Naive thymus-derived CD4-positive, alpha-beta T cell (primary cell): ENCODE measurements at regions not wholly inside any gene's neighbourhood (a gene's known extent, or its start where the extent isn't known, plus 50 kb on each side); places are given as distances from the start of the nearest gene placed in this dataset.
"Not testable (repeated sequence)": the region's sequence is repeated elsewhere in the genome, so short reads cannot be mapped to it uniquely, and the experiment has no call there.

Experiments used
- ATAC-seq: fragments of 150-1000 bp; cut with Tn5 transposase; 2 replicates; pipeline ENCODE4 v1.10.0; 2021; ENCODE audit warnings: mild to moderate bottlenecking, moderate library complexity
- CTCF ChIA-PET: fragments of 350-600 bp; sonication (Branson Sonifier 250); formaldehyde crosslinking; loops from one replicate; lab custom pipeline; 2021; ENCODE audit warnings: antibody characterized with exemption; lab: Charles Lee
- POLR2A ChIA-PET: fragments of 350-600 bp; sonication (Branson Sonifier 250); formaldehyde crosslinking; loops from one replicate; lab custom pipeline; 2021; ENCODE audit warnings: antibody characterized with exemption, inconsistent platforms; lab: Charles Lee
- DNase-seq, 9 donors: peaks; one replicate each; pipeline versions ENCODE4 v3.0.0 to v3.0.0-alpha.2; 2020 to 2022; ENCODE audit warnings: mixed read lengths in 1 of 9
- H3K27ac ChIP-seq: one replicate; pipeline ENCODE4 v1.7.0; 2013; ENCODE audit warnings: mild to moderate bottlenecking, low read depth, low read length, moderate library complexity
- H3K27me3 ChIP-seq, 2 donors: one replicate each; pipeline ENCODE4 v1.7.0; 2013; ENCODE audit warnings: low read length in 2 of 2, mild to moderate bottlenecking in 2 of 2, moderate library complexity in 2 of 2; ENCODE audit not compliant: control insufficient read depth in 2 of 2, insufficient read depth in 2 of 2
- H3K36me3 ChIP-seq, 3 experiments: 1 replicate in 2 of 3; 2 replicates in 1 of 3; pipeline ENCODE4 v1.7.0; 2013; ENCODE audit warnings: low read length in 3 of 3, mild to moderate bottlenecking in 3 of 3, moderate library complexity in 1 of 3; ENCODE audit not compliant: insufficient read depth in 3 of 3, control insufficient read depth in 2 of 3
- H3K4me1 ChIP-seq, 2 donors: one replicate each; pipeline ENCODE4 v1.7.0; 2013; ENCODE audit warnings: low read length in 2 of 2, mild to moderate bottlenecking in 2 of 2, moderate library complexity in 1 of 2; ENCODE audit not compliant: control insufficient read depth in 2 of 2, insufficient read depth in 2 of 2
- H3K4me3 ChIP-seq: 2 replicates; pipeline ENCODE4 v1.7.0; 2013; ENCODE audit warnings: mild to moderate bottlenecking, low read length
- H3K9me3 ChIP-seq, 3 experiments: 1 replicate in 2 of 3; 2 replicates in 1 of 3; pipeline ENCODE4 v1.7.0; 2013; ENCODE audit warnings: low read length in 3 of 3; ENCODE audit not compliant: control insufficient read depth in 2 of 3
- H3K27ac Mint-ChIP-seq, 9 donors: one replicate each; pipeline ENCODE4 v1.8.0; 2020 to 2022; ENCODE audit warnings: mixed read lengths in 9 of 9, mild to moderate bottlenecking in 8 of 9, moderate library complexity in 5 of 9, inconsistent platforms in 2 of 9
- H3K27me3 Mint-ChIP-seq, 5 donors: one replicate each; pipeline ENCODE4 v1.8.0; 2021 to 2022; ENCODE audit warnings: mixed read lengths in 5 of 5, mild to moderate bottlenecking in 1 of 5
- H3K36me3 Mint-ChIP-seq, 5 donors: one replicate each; pipeline ENCODE4 v1.8.0; 2020 to 2022; ENCODE audit warnings: mixed read lengths in 5 of 5, mild to moderate bottlenecking in 3 of 5, inconsistent platforms in 1 of 5
- H3K4me1 Mint-ChIP-seq, 7 donors: one replicate each; pipeline ENCODE4 v1.8.0; 2020 to 2022; ENCODE audit warnings: mixed read lengths in 7 of 7, mild to moderate bottlenecking in 3 of 7, inconsistent platforms in 1 of 7
- H3K4me3 Mint-ChIP-seq, 10 donors: one replicate each; pipeline ENCODE4 v1.8.0; 2020 to 2022; ENCODE audit warnings: mild to moderate bottlenecking in 10 of 10, mixed read lengths in 10 of 10, moderate library complexity in 6 of 10, inconsistent platforms in 2 of 10
- H3K9me3 Mint-ChIP-seq, 11 donors: one replicate each; pipeline ENCODE4 v1.8.0; 2020 to 2022; ENCODE audit warnings: mixed read lengths in 11 of 11, mild to moderate bottlenecking in 4 of 11, inconsistent platforms in 1 of 11, moderate library complexity in 1 of 11
- intact Hi-C, 2 donors: fragments of 100-400 bp; cut with micrococcal nuclease; formaldehyde crosslinking; loops; one replicate each; pipeline ENCODE4 v1.15.1; 2023

DNA sequence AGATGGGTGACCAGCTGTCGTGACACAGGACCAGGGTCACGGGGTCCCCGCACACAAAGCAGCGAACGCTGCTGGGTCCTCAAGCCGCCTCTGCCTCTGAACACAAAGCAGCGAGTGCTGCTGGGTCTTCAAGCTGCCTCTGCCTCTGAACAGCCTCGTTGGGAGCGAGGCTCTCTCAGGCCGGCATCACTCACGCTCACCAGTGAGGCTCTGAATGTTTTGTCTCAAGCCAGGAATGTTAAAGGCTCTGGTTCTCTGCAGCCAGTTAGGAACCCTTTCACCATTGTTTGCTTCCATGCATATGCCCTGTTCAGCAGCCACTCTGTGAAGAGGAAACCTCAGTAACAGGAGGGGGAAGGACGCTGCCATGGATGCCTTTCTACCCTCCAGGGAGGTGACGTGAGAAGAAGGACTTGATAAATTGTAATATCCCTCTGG, 82.7 kb upstream of the TAF11L2 start:
- H3K9me3 ChIP-seq: no peaks in the 10 kb centered on the region
- H3K27ac ChIP-seq: no peak overlapping the region
- Mint-ChIP-seq H3K27ac (no peak overlapping the region), H3K36me3 (no peaks in the 10 kb centered on the region), H3K27me3 (no peaks in the 10 kb centered on the region), H3K9me3 (peaks cover 0 to 21% (median 4%) of the 10 kb centered on the region in 11 donors), H3K4me3 (no peak overlapping the region), H3K4me1 (peaks cover 0 to 2% (median 0%) of the 10 kb centered on the region in 7 donors)
- POLR2A ChIA-PET: no interaction called here
- ATAC-seq (no peak), DNase-seq (no peak)
- H3K36me3 ChIP-seq: no peaks in the 10 kb centered on the region
- CTCF ChIA-PET: no interaction called here
- intact Hi-C loops: no loop called here
- no peaks in the 10 kb centered on the region for H3K4me1 ChIP-seq
- H3K27me3 ChIP-seq: no peaks in the 10 kb centered on the region
- H3K4me3 ChIP-seq: no peak overlapping the region

- H3K4me3 ChIP-seq, H3K9me3 ChIP-seq, H3K27ac Mint-ChIP-seq, H3K36me3 ChIP-seq, POLR2A ChIA-PET, ATAC-seq, H3K27ac ChIP-seq, CTCF ChIA-PET, H3K27me3 ChIP-seq, H3K4me3 Mint-ChIP-seq, DNase-seq, H3K4me1 ChIP-seq, H3K4me1 Mint-ChIP-seq, H3K27me3 Mint-ChIP-seq, intact Hi-C loops, H3K36me3 Mint-ChIP-seq: not testable (repeated sequence)
- H3K9me3 Mint-ChIP-seq: peaks cover 0 to 21% (median 4%) of the 10 kb centered on the region in 11 donors
These were observed 81.7 kb upstream of the TAF11L2 start for GRCh38 chr5:17416374-17416773.

GRCh38 chr5:17424674-17425073, 73.4 kb upstream of the TAF11L2 start:
- ChIA-PET CTCF (no interaction called here), POLR2A (no interaction called here)
- H3K9me3 Mint-ChIP-seq: peaks cover 0 to 18% (median 4%) of the 10 kb centered on the region in 11 donors
- no peak for ATAC-seq
- Histone ChIP-seq H3K9me3 (no peaks in the 10 kb centered on the region), H3K4me3 (no peak overlapping the region), H3K36me3 (no peaks in the 10 kb centered on the region), H3K27ac (no peak overlapping the region), H3K4me1 (no peaks in the 10 kb centered on the region), H3K27me3 (no peaks in the 10 kb centered on the region)
- no peak for DNase-seq
- H3K4me1 Mint-ChIP-seq: no peaks in the 10 kb centered on the region
- H3K27me3 Mint-ChIP-seq: no peaks in the 10 kb centered on the region
- intact Hi-C loops: no loop called here
- H3K27ac Mint-ChIP-seq: no peak overlapping the region
- no peak overlapping the region for H3K4me3 Mint-ChIP-seq
- peaks cover 0 to 3% (median 0%) of the 10 kb centered on the region in 5 donors for H3K36me3 Mint-ChIP-seq

GRCh38 chr5:17425385-17426070, 72.5 kb upstream of the TAF11L2 start:
- POLR2A ChIA-PET: no interaction called here

DNA sequence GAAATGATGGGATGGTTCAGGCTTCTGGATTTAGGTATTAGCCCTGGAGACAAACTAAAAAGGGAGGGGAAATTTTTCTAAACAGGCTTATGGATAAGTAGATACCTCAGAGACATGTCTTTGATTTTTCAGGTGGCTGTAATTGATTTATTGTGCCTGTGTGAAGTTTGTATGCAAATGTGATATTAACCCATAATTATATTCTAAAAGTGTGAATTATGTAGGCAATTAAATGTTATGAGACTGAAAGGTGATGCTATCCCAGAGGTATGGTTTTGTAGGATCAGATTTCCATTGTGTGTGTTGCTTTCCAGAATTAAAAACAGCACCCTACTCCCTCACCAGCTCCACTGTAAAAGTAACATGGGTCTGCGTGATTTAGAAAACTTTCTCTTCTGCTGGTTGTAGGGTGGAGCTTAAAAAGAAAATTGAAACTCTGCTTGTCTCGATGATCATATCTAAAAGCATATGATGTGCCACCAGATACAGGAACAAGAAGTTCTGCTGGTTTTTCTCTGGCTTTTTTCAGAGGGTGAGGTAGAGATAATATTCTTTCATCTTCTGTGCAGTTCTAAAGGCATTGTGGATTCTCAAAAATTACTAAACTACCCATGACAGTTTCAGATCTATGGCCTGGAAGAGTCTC, 71.8 kb upstream of the TAF11L2 start:
- no peak overlapping the region for H3K27ac ChIP-seq
- no peaks in the 10 kb centered on the region for H3K36me3 ChIP-seq
- CTCF ChIA-PET: no interaction called here
- H3K4me1 ChIP-seq: no peaks in the 10 kb centered on the region
- Mint-ChIP-seq H3K27me3 (no peaks in the 10 kb centered on the region), H3K27ac (no peak overlapping the region), H3K9me3 (peaks cover 0 to 17% (median 4%) of the 10 kb centered on the region in 11 donors), H3K4me3 (no peak overlapping the region), H3K36me3 (peaks cover 0 to 3% (median 0%) of the 10 kb centered on the region in 5 donors), H3K4me1 (no peaks in the 10 kb centered on the region)
- no peaks in the 10 kb centered on the region for H3K9me3 ChIP-seq
- intact Hi-C loops: no loop called here
- H3K4me3 ChIP-seq: no peak overlapping the region
- ATAC-seq (no peak), DNase-seq (no peak)
- no peaks in the 10 kb centered on the region for H3K27me3 ChIP-seq
- POLR2A ChIA-PET: no interaction called here

More at GRCh38 chr5:17425385-17426070, 72.5 kb upstream of the TAF11L2 start:
- intact Hi-C loops: no loop called here
- no peak overlapping the region for H3K27ac ChIP-seq
- CTCF ChIA-PET: no interaction called here
- no peaks in the 10 kb centered on the region for H3K36me3 ChIP-seq
- Mint-ChIP-seq H3K4me3 (no peak overlapping the region), H3K27ac (no peak overlapping the region), H3K9me3 (peaks cover 0 to 17% (median 4%) of the 10 kb centered on the region in 11 donors), H3K27me3 (no peaks in the 10 kb centered on the region), H3K36me3 (peaks cover 0 to 3% (median 0%) of the 10 kb centered on the region in 5 donors), H3K4me1 (no peaks in the 10 kb centered on the region)
- no peaks in the 10 kb centered on the region for H3K9me3 ChIP-seq
- no peaks in the 10 kb centered on the region for H3K4me1 ChIP-seq
- no peak overlapping the region for H3K4me3 ChIP-seq
- DNase-seq (no peak), ATAC-seq (no peak)
- no peaks in the 10 kb centered on the region for H3K27me3 ChIP-seq

GRCh38 chr5:17428176-17428800, 69.7 kb upstream of the TAF11L2 start:
- DNase-seq (no peak), ATAC-seq (no peak)
- Mint-ChIP-seq H3K36me3 (peaks cover 0 to 3% (median 0%) of the 10 kb centered on the region in 5 donors), H3K4me3 (no peak overlapping the region), H3K4me1 (no peaks in the 10 kb centered on the region), H3K27me3 (no peaks in the 10 kb centered on the region), H3K27ac (no peak overlapping the region), H3K9me3 (peaks cover 0 to 16% (median 4%) of the 10 kb centered on the region in 11 donors)
- H3K4me1 ChIP-seq: no peaks in the 10 kb centered on the region
- intact Hi-C loops: no loop called here
- ChIA-PET POLR2A (no interaction called here), CTCF (no interaction called here)
- no peaks in the 10 kb centered on the region for H3K27me3 ChIP-seq
- H3K4me3 ChIP-seq: no peak overlapping the region
- no peaks in the 10 kb centered on the region for H3K36me3 ChIP-seq
- H3K27ac ChIP-seq: no peak overlapping the region
- no peaks in the 10 kb centered on the region for H3K9me3 ChIP-seq
